ENCODE measurements at regions not wholly inside any gene's neighbourhood (a gene's known extent, or its start where the extent isn't known, plus 50 kb on each side); places are given as distances from the start of the nearest gene placed in this dataset.
"Not testable (repeated sequence)": the region's sequence is repeated elsewhere in the genome, so short reads cannot be mapped to it uniquely, and the experiment has no call there.

DNA sequence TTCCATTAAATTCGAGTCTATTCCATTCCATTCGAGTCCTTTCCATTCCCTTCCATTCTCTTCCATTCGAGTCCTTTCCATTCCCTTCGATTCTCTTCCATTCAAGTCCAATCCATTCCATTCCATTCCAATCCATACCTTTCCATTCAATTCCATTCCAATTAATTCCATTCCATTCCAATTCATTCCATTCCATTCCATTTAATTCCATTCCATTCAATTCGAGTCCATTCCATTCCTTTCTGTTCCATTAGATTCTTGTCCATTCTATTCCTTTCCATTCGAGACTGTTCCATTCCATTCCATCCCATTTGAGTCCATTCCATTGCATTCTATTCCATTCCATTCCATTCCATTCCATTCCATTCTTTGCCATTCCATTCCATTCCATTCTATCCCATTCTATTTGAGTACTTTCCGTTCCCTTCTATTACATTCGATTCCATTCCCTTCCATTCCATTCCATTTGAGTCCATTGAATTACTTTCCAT is 1130.0 kb downstream of the RPIA start:
- H3K4me3 ChIP-seq (ENCODE audit: low read depth, low read length), result no peak overlapping the region

DNA sequence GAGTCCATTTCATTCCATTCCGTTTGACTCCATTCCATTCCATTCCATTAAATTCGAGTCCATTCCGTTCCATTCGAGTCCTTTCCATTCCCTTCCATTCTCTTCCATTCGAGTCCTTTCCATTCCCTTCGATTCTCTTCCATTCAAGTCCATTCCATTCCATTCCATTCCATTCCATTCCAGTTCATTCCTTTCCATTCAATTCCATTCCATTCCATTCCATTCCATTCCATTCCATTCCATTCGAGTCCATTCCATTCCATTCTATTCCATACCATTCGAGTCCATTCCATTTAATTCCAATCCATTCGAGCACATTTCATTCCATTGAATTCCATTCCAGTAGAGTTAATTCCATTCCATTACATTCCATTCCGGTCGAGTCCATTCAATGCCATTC is 1130.9 kb downstream of the RPIA start:
- not testable (repeated sequence) for H3K4me3 ChIP-seq (ENCODE audit: low read depth, low read length)

More for the DNA sequence above, 1130.0 kb downstream of the RPIA start:
- TF ChIP-seq, protein P1, sequence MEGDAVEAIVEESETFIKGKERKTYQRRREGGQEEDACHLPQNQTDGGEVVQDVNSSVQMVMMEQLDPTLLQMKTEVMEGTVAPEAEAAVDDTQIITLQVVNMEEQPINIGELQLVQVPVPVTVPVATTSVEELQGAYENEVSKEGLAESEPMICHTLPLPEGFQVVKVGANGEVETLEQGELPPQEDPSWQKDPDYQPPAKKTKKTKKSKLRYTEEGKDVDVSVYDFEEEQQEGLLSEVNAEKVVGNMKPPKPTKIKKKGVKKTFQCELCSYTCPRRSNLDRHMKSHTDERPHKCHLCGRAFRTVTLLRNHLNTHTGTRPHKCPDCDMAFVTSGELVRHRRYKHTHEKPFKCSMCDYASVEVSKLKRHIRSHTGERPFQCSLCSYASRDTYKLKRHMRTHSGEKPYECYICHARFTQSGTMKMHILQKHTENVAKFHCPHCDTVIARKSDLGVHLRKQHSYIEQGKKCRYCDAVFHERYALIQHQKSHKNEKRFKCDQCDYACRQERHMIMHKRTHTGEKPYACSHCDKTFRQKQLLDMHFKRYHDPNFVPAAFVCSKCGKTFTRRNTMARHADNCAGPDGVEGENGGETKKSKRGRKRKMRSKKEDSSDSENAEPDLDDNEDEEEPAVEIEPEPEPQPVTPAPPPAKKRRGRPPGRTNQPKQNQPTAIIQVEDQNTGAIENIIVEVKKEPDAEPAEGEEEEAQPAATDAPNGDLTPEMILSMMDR (IDR thresholded peaks at IDR 0.05; ENCODE audit: low read depth, low read length), result no peak

DNA sequence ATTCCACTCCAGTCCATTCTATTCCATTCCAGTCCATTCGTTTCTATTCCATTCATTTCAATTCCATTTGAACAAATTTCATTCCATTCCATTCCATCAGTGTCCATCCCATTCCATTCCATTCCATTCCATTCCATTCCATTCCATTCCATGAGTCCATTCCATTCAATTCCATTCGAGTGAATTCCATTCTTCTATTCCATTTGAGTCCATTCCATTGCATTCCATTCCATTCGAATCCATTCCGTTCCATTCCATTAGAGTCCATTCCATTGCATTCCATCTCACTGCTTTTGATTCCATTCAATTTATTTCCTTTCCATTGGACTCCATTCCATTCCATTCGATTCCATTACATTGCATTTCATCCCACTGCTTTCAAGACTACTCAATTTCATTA is 1132.1 kb downstream of the RPIA start:
- TF ChIP-seq, protein P1 (IDR thresholded peaks at IDR 0.05; ENCODE audit: low read depth, low read length), result no peak
- H3K4me3 ChIP-seq (ENCODE audit: low read depth, low read length), result no peak overlapping the region

DNA sequence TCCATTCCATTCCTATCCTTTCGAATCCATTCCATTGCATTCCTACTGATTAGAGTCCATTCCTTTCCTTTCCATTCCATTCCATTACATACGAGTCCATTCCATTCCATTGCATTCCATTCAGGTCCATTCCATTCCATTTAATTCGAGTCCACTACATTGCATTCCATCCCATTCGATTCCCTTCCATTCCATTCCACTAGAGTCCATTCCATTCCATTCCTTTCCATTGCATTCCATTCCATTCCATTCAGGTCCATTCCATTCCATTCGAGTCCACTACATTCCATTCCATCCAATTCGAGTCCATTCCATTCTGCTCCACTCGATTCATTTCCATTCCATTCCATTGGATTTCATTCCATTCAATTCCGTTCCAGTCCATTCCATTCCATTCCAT is 1133.6 kb downstream of the RPIA start:
- TF ChIP-seq, protein P1 (IDR thresholded peaks at IDR 0.05; ENCODE audit: low read depth, low read length), result no peak
- no peak overlapping the region for H3K4me3 ChIP-seq (ENCODE audit: low read depth, low read length)

DNA sequence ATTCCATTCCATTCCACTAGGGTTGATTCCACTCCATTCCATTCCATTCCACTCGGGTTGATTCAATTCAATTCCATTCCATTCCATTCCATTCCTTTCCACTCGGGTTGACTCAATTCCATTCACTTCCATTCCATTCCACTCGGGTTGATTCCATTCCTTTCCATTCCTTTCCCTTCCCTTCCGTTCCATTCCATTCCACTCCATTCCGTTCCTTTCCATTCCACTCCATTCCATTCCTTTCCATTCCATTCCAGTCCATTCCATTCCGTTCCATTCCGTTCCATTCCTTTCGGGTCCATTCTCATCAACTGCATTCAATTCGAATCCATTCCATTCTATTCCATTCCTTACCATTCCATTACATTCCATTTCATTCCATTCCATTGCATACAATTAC is 1135.3 kb downstream of the RPIA start:
- not testable (repeated sequence) for H3K4me3 ChIP-seq (ENCODE audit: low read depth, low read length)

DNA sequence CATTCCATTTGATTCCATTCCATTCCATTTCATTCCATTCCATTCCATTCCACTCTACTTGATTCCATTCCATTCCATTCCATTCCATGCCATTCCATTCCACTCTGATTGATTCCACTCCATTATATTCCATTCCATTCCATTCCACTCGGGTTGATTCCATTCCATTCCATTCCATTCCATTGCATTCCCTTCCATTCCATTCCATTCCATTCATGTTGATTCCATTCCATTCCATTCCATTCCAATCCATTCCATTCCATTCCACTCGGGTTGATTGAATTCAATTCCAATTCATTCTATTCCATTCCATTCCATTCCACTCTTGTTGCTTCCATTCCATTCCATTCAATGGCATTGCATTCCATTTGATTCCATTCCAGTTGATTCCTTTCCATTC is 1136.4 kb downstream of the RPIA start:
- H3K4me3 ChIP-seq (ENCODE audit: low read depth, low read length), result not testable (repeated sequence)

DNA sequence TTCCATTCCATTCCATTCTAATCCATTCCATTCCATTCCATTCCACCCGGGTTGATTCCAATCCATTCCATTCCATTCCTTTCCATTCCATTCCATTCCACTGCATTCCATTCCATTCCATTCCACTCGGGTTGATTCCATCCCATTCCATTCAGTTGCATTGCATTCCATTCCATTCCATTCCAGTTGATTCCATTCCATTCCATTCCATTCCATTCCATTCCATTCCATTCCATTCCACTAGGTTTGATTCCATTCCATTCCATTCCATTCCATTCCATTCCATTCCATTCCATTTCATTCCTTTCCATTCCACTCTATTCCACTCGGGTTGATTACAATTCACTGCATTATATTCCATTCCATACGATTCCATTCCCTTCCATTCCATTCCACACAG is 1136.9 kb downstream of the RPIA start:
- not testable (repeated sequence) for H3K4me3 ChIP-seq (ENCODE audit: low read depth, low read length)

DNA sequence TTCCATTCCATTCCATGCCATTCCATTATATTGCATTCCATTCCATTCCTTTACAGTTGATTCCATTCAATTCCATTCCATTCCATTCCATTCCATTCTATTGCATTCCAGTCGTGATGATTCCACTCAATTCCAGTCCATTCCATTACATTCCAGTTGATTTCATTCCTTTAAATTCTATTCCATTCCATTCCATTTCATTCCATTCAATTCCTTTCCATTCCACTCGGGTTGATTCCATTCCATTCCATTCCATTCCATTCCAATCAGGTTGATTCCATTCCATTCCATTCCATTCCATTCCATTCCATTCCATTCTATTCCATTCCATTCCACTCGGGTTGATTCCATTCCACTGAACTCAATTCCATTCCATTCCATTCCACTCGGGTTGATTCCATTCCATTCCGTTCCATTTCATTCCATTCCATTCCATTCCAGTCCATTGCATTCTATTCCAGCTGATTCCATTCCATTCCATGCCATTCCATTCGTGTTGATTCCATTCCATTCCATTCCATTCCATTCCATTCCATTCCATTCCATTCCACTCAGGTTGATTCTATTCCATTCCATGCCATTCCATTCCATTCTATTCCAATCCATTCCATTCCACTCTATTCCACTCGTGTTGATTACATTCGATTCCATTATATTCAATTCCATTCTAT is 1137.6 kb downstream of the RPIA start:
- H3K4me3 ChIP-seq (ENCODE audit: low read depth, low read length), result not testable (repeated sequence)

DNA sequence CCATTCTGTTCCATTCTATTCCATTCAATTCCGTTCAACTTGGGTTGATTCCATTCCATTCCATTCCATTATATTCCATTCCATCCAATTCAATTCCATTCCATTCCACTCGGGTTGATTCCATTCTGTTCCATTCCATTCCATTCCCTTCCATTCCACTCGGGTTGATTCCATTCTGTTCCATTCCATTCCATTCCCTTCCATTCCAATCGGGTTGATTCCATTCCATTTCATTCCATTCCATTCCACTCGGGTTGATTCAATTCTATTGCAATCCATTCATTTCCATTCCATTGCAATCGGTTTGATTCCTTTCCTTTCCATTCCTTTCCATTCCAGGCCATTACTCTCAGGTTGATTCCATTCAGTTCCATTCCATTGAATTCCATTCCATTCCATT is 1138.4 kb downstream of the RPIA start:
- no peak overlapping the region for H3K4me3 ChIP-seq (ENCODE audit: low read depth, low read length)
- TF ChIP-seq, protein P1 (IDR thresholded peaks at IDR 0.05; ENCODE audit: low read depth, low read length), result no peak

DNA sequence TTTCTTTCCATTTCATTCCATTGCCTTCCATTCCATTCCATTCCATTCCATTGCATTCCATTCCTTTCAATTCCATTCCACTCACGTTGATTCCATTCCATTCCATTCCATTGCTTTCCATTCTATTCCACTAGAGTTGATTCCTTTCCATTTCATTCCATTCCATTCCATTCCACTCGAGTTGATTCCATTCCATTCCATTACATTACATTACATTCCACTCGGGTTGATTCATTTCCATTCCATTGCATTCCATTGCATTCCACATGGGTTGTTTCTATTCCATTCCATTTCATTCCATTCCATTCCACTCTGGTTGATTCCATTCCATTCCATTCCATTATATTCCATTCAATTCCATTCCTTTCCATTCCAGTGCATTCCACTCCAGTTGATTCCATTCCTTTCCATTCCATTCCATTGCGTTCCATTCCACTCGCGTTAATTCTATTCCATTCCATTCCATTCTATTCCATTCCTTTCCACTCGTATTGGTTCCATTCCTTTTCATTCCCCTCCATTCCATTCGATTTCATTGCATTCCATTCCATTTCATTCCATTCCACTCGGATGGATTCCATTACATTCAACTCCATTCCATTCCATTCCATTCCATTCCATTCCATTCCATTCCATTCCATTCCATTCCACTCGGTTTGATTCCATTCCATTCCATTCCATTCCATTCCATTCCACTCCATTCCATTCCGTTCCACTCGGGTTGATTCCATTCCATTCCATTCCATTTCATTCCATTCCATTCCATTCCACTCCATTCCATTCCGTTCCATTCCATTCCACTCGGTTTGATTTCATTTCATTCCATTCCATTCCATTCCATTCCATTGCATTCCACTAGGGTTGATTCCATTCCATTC is 1139.1 kb downstream of the RPIA start:
- not testable (repeated sequence) for H3K4me3 ChIP-seq (ENCODE audit: low read depth, low read length)

Measured in WI38 (cell line).